Right forelimb (tissue), 1 donor: ENCODE measurements at regions not wholly inside any gene's neighbourhood (a gene's known extent, or its start where the extent isn't known, plus 50 kb on each side); places are given as distances from the start of the nearest gene placed in this dataset.

Experiments
- DNase-seq: peaks from one replicate; pipeline ENCODE4 v3.0.0-alpha.2; 2018

DNA sequence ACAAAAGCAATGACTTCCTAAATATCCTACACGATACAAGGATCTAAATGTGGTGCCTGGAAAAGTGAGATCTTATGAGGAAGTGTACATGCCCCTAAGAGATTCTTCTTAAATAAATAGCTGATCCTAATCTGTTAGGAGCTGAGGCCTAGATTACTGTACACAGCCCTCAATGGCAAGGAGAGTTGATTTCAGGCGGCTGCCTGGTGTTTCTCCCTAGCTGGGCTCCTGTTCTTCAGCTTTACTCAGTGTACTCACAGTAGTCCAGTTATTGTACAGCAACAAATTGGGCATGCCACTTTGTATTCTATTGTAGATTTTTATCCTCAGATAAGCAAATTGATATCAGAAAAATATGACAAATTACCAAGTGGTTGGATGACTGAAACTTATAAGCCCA lies 358.2 kb upstream of the PDGFD start:
- no peak for DNase-seq

DNA sequence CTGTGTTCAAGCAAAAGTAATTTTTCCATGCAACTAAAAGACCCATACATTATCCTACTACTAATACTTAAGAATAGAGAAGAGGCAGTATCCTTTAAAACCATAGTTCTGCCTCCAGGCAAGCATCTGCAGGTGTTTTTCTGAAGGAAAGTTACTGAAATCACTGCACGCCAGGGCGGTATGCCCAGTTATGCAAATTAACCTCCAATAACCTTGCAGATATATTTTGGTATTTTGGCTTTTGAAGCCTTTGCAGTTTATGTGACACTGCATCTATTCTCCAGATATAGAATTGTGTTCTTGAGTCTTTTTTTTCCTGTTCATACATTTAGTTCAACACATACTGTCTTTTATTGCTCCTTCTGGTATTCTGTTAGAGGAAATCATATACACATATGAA lies 346.2 kb upstream of the PDGFD start:
- no peak for DNase-seq

DNA sequence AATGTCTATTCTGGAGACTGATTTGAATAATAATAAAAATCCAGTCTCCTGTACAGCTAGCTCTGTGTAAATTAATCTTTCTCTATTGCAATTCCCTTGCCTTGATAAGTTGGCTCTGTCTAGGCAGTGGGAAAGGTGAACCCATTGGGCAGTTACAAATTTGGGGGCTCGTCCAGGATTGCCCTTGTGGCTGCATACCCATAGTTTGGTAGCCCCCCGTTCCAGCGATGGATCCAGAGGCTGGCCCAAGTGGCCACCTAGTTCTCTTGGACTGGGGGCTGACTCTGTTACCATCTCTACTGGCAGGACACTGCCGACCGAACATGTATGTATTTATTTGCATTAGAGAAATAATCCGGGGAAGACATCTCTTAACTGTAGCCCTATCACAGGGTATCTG lies 326.2 kb upstream of the PDGFD start:
- DNase-seq, result no peak

DNA sequence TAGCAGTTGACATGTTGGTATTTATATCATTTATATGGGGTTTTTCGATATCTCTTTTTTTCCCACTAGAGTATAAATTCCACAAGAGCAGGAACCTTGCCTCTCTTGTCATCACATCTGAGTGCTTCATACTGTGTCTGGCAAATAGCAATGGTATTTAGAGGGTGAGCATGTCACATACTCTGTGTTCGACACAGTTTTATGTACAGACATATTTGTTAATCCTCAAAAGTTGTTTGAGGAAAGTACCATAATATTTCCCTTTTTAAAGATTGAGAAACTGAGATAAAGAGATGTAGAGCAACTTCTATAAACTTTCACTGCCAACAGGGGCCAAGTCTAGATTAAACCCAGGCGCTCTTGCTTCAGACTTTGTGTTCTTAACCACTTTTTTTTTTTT lies 324.6 kb upstream of the PDGFD start:
- DNase-seq, result no peak

DNA sequence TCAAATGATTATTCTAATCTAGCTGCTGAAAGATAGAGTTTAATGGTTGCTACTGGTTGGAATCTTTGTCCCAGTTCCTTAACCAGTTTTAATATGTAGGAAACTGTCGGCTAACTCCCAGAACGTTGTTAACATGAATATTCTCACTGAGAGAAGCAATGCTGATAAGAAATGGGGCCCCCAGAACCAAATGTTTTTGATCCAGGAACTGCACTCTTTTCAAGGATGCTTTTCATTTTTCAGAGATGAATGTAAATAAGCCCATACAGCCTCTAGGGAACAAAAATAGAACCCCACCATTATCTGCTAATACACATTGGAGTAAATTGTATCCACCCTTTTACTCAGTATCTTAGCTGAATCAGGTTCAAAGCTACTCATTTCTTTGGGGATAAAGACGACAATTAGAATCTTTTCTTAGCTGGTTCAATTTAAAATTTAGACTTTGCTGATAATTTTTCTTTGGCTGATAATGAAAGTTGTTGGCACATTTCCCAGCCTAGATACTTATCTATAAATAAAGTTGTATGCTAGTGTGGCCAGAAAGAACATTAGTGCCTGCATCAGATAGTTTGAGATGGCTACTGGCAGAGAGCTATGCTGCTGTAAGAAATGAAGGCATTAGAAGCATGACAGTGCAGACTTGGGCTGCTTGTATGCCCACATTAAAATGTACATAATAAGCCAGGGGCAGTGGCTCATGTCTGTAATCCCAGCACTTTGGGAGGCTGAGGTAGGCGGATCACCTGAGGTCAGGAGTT lies 323.3 kb upstream of the PDGFD start:
- no peak for DNase-seq

DNA sequence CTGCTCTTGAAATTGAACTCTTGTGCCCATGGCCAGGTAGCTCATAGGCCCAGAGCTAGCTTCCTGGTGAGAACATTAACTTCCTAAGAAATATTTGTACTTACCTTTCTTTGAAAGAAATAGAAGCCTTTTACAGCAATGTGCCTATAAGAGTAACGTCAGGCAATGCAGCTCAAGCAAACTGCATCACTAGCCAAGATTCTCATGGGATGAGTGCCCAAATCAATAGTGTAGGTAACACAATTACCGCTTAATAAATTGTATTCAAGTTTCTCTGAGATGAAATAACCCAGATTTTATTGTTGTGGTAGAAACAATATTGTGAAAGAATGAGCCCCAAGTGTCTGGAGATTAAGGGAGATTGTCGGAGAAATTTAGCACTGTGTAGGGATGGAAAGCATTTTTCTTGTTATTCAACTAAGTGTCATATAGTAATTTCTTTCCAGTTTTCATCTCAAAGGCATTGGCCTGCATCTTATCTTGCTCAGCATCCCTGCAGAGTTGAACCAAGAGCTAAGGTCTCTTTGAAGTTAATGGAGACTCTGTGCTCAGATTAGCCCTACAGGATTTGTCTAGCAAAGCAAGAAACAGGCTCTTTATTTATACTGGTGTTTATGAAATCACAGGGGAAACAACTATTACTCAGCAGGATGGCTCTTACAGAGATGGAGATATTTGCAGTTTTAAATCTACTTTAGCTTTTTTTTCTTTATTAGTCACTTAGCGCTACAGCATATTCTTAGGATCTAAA lies 321.0 kb upstream of the PDGFD start:
- DNase-seq, result no peak

DNA sequence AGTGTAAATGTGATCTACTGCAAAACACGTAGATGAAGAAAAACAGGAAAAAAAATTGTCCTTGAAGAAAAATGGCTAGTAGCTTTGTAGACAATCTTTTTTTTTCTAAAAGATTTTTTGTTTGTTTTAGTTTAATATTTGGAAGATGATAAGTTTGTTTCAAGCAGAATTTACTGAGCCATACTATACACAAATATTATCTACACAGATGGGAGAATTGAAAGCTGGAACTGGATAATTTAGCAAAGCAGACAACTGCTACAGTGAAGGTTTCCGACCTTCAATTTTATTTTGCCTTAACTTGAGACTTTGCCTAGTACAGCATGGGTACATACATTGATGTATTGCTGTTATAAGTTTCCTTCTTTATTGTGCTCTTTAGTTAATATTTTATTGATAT lies 313.0 kb upstream of the PDGFD start:
- no peak for DNase-seq

DNA sequence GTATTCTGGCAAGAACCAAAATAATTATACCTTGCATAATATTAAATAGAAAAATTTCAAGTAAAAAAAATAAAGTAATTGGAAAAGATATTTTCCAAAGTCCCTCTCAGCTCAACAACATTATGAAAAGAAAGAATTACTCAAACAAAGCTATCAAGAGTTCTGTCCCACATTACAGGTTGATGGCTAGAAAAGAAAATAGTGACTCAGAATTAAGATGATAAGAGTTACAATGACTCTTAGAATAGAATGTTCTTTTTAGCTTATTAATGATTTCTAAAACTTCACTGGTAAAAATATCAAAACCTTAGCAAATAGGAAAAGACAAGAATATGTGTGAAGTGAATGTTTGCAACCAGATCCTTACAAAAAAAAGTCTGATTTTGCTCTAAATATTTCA lies 312.5 kb upstream of the PDGFD start:
- DNase-seq, result no peak

DNA sequence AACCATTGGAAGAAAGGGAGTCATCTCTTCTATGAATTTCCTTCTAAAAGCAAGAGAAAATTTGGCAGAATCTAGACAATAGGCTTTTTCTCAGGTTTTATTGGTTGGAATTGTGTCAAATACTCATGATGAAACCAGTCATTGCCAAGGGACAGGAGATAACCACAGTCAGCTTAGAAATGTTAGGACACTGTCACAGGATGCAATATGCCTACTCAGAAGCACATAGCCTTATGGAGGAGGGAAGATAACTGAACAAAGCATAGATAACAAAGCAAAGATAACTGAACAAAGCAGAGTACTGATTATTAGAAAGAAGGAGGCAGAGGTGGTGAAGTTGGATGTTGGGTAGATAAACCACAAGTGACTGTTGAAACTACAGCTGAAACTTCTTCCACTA lies 303.5 kb upstream of the PDGFD start:
- DNase-seq, result no peak

DNA sequence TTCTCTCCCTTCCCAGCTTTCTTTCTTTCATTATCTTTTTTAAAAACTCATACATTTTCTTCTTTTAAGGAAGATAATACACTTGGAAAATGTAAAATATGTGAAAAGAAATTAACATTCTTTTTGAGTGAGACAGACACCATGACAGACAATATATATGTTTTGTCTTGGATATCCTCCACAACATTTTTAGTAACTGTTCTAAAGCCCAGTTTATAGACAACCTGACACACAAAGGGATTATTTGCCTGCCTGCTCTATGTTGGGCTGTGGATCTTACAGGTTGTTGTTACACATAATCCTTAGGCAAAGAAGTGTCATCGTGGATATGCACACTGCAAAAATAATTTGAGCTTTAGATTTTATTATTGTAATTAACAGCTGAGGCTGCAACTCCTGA lies 301.4 kb upstream of the PDGFD start:
- no peak for DNase-seq

DNA sequence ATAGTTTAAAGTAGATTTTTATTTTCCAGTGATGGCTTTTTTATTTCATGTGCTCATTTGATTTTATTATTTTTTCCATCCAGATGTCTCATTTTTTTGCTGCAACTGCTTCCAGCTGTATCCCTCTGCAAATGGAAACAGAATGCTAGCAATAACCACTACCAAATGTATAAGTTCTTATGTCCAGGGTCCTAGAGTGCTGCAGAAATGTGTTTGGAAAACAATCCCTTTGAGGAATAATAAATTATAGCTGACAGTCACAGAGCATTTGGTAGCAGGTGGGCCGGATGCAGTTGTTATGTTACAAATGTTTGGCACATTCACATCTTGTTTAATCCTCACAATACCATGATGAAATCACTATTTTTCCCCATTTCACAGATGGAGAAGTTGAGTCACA lies 300.7 kb upstream of the PDGFD start:
- no peak for DNase-seq

DNA sequence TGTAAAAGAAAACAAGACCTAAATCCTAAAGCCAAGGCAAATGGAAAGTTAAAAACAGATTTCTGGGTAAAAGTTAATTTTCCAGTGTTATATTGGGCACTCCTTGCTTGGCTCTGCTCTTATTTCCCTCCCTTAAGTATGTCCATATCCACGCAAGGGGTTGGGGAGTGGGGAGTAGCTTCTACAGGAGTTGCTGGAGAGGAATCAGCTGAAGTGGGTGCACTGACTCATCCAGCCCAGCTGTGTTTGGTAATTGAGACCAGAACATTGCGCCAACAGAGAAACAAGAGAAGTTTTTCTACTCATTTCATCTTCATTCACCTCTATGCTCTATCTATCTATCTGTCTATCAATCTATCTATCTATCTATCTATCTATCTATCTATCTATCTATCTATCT lies 298.4 kb upstream of the PDGFD start:
- DNase-seq, result no peak

DNA sequence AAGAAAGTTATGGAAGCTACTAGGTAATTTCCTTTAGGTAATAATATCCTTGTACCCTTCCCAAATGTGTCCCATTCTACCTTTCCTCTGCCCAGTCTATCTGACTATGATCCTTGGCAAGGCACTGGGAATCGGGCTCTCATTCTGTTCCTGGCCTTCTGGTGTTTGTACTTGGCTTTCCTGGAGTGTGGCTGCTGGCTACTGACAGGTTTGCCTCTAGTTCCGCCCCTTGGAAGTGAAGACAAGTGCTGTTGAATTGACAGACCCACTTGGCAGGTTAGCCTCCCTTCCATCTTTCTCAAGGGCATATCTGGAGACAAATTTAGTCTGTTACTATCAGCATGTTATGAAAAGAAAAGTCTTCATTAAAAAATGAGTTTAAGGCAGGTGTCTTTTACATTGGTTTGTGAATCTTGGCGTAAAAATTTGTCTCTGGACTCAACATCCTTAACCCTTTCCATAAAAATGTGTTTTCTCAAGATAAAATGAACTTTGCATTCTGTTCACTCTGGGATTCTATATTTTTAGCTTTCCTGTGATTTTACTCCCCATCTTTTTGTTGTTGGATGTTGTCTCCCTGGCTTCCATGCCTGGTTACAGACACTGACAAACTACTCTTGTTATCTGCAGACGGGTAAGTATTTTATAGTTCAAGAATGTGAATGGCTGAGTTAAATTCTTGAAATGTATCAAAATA lies 287.4 kb upstream of the PDGFD start:
- DNase-seq, result peak; percentile 48

DNA sequence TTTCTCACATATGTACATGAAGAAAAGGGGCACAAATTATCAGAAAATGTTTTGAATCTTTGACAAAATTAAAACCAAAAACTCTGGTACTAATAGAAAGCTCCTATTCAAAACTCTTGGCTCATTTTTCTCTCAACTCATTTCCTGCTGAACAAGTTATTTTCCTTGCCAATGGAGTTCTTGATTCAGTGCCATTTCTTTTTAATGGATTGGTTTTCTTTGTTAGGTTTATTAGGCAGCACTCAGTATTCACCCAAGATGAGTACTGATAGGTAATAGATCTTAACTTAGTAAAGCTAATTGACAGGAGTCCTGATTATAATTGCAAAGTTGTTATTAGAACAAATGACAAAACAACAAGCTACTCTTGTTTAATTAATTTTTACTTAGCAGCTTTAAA lies 279.4 kb upstream of the PDGFD start:
- no peak for DNase-seq

DNA sequence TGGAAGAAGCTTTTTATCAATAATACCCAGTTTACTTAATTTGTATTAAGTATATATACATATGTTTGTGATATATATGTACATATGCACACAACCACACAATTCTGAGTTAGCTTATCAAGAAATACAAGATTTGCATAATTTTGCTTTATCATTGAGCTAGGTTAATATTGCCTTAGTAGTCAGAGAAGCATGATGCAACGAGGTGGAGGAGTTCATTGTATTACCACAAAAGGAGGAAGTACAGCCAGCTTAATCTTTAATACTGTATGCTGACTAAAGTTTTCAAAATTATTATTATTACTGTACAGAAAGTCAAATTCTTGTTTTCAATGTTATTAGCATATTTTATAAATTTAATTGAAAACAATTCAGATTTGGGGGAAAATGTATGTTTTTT lies 278.4 kb upstream of the PDGFD start:
- no peak for DNase-seq

DNA sequence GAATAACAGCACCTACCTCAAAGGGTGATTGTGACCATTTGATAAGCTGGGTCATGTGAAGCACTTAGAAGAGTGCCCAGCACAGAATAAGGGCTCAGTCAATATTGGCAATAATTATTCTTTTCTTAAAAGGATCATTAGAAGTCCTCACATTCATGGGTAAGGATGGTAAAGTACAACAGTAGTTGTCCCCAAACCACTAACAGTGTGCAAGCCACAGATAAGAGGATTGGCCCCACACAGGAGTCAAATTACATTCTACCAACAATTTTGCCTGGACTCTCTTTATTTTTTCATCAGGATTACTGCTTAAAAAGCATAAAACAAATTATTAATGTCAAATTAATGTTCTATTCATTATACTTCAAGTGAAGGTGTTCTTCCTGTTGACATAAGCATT lies 271.5 kb upstream of the PDGFD start:
- DNase-seq, result no peak

DNA sequence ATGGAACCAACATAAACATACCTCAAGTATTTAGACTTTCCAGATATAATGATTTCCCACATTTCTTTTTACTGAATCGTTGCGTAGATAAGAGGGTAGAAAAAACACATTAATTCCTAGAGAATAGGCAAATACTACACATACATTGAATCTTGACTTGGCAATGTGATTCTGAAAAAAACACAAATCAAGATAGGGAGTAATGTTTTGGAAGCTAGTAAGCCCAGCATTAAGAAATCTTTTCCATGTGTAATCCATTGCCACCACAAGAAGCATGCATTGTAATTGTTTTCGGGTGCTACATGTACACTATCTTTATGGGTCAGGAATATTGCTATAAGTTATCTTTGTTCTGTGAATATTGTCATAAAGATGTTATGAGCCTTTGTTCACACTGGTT lies 269.8 kb upstream of the PDGFD start:
- DNase-seq, result no peak

DNA sequence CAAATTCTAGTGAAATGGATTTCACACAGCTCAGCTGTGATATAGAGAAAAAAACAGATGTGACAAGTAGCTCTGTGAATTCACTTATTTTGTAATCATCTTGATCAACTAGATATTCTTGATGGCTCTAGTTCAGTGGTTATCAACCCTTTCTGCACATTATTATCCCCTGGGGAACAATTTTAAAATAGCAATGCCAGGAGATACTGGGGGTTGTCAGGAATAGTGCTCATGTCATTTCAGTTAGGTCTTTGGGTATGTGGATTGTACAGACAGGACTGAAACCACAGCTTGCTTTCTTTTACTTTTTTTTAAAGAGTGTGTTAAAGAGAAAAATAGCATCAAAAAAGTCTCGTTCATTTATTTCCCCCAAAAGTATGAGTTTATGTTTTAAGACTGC lies 269.0 kb upstream of the PDGFD start:
- DNase-seq, result no peak

DNA sequence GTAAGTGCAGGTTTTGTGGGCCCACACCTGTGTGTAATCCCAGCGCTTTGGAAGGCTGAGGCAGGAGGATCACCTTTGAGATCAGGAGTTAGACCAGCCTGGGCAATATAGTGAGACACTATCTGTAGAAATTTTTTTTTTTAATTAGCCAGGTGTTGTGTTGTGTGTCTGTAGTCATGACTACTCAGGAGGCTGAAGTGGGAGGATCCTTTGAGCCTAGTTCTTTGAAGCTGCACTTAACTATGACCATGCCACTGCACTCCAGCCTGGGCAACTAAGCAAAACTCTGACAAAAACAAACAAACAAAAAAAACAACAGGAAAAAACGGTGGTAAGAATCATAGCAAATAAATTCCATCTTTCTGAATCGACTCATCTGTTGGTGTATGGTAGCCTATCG lies 268.6 kb upstream of the PDGFD start:
- no peak for DNase-seq

DNA sequence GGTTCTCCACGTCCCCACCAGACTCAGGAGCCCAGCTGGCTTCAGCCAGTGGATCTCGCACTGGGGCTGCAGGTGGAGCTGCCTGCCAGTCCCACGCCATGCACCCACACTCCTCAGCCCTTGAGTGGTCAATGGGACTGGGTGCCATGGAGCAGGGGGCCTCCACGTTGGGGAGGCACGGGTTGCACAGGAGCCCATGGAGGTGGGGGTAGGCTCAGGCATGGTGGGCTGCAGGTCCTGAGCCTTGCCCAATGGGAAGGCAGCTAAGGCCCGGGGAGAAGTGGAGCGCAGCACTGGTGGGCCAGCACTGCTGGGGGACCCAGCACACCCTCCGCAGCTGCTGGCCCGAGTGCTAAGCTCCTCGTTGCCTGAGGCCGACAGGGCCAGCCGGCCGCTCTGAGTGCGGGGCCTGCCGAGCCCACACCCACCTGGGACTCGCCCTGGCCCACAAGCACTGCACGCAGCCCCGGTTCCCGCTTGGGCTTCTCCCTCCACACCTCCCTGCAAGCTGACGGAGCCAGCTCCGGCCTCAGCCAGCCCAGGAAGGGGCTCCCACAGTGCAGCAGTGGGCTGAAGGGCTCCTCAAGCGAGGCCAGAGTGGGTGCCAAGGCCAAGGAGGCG lies 258.5 kb upstream of the PDGFD start:
- DNase-seq, result no peak

DNA sequence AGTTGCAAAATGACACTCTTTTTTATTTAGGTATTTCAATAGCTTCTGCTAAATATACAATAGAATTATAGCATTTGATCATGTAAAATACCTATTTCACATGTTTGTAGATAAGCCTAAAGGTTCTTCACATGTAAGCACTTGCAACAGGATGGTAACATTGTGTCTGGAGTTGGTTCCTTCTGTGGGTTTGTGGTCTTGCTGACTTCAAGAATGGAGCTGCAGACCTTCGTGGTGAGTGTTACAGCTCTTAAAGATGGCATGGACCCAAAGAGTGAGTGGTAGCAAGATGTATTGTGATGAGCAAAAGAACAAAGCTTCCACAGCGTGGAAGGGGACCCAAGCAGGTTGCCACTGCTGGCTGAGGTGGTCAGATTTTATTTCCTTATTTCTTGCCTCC lies 246.4 kb upstream of the PDGFD start:
- no peak for DNase-seq

DNA sequence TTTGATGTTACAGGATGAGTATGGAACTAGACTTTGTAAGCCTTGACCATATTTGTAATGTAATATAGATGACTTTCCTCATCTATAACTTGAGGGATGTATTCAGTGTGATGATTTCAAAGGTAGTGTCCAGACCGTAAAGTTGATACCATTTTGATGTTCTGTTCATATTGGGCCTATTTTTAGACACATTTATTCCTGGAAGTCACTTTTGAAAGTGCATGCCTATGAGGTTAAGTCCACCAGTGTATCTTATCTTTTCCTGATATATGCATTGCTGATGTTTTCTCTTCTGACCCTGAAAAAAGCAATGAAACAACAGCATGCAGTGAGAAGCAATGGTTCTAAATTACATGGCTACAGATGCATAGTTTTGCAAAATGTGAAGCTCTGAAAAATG lies 244.7 kb upstream of the PDGFD start:
- DNase-seq, result no peak

DNA sequence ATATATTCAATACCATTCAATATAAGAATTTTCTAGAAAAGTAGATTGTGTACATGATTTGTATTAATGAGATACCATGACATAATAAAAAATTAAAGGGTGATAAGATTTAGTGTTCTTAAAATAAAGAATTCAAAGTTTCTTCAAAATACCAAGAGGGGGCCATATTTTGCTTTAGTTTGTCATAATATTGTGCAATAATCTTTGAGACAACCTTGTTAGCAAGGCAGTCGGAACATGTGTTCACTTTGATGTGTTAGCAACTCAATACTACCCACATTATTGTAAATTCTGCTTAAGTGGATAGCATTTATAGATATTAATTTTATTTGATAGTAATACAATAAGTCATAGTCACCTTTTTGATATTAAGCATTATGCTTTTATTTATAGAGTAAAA lies 241.3 kb upstream of the PDGFD start:
- DNase-seq, result no peak
